ENCODE measurements at regions not wholly inside any gene's neighbourhood (a gene's known extent, or its start where the extent isn't known, plus 50 kb on each side); places are given as distances from the start of the nearest gene placed in this dataset.

GRCh38 chr2:7937082-7937481 is 744.8 kb upstream of the ID2 start:
- TF ChIP-seq EP300 (IDR thresholded peaks at IDR 0.05) (no peak), POLR2A (IDR thresholded peaks at IDR 0.05) (no peak)
- TF ChIP-seq, protein P1, sequence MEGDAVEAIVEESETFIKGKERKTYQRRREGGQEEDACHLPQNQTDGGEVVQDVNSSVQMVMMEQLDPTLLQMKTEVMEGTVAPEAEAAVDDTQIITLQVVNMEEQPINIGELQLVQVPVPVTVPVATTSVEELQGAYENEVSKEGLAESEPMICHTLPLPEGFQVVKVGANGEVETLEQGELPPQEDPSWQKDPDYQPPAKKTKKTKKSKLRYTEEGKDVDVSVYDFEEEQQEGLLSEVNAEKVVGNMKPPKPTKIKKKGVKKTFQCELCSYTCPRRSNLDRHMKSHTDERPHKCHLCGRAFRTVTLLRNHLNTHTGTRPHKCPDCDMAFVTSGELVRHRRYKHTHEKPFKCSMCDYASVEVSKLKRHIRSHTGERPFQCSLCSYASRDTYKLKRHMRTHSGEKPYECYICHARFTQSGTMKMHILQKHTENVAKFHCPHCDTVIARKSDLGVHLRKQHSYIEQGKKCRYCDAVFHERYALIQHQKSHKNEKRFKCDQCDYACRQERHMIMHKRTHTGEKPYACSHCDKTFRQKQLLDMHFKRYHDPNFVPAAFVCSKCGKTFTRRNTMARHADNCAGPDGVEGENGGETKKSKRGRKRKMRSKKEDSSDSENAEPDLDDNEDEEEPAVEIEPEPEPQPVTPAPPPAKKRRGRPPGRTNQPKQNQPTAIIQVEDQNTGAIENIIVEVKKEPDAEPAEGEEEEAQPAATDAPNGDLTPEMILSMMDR (IDR thresholded peaks at IDR 0.05) = no peak
